Endothelial cell (in vitro differentiated cells): ENCODE measurements at regions not wholly inside any gene's neighbourhood (a gene's known extent, or its start where the extent isn't known, plus 50 kb on each side); places are given as distances from the start of the nearest gene placed in this dataset.

Experiments
- DNase-seq: peaks from one replicate; pipeline ENCODE4 v3.0.0; 2021; ENCODE audit warnings: low spot score
- H3K27ac Mint-ChIP-seq: one replicate; pipeline ENCODE4 v1.8.0; 2021; ENCODE audit warnings: mixed read lengths, inconsistent platforms; ENCODE audit not compliant: unreplicated experiment
- H3K27me3 Mint-ChIP-seq: one replicate; pipeline ENCODE4 v1.8.0; 2021; ENCODE audit warnings: mild to moderate bottlenecking, moderate library complexity, mixed read lengths, inconsistent platforms; ENCODE audit not compliant: unreplicated experiment
- H3K36me3 Mint-ChIP-seq: one replicate; pipeline ENCODE4 v1.8.0; 2021; ENCODE audit warnings: mild to moderate bottlenecking, low read depth, mixed read lengths, inconsistent platforms; ENCODE audit not compliant: unreplicated experiment
- H3K4me1 Mint-ChIP-seq: one replicate; pipeline ENCODE4 v1.8.0; 2021; ENCODE audit warnings: mild to moderate bottlenecking, mixed read lengths, inconsistent platforms; ENCODE audit not compliant: unreplicated experiment
- H3K4me3 Mint-ChIP-seq: one replicate; pipeline ENCODE4 v1.8.0; 2021; ENCODE audit warnings: mild to moderate bottlenecking, mixed read lengths, inconsistent platforms; ENCODE audit not compliant: unreplicated experiment
- H3K9me3 Mint-ChIP-seq: one replicate; pipeline ENCODE4 v1.8.0; 2021; ENCODE audit warnings: mixed read lengths, inconsistent platforms; ENCODE audit not compliant: unreplicated experiment
- CTCF ChIP-seq: fragments of 200-600 bp; sonication (generic); IDR thresholded peaks from one replicate; pipeline ENCODE4 v1.5.0; 2021; ENCODE audit warnings: antibody characterized with exemption; ENCODE audit not compliant: unreplicated experiment

GRCh38 chr9:80649496-80649895 is 1039.9 kb downstream of the TLE1 start:
- H3K9me3 Mint-ChIP-seq: no peaks in the 10 kb centered on the region
- H3K4me1 Mint-ChIP-seq: no peaks in the 10 kb centered on the region
- H3K4me3 Mint-ChIP-seq: no peak overlapping the region
- no peak for TF ChIP-seq CTCF
- no peaks in the 10 kb centered on the region for H3K36me3 Mint-ChIP-seq
- H3K27ac Mint-ChIP-seq: no peak overlapping the region
- H3K27me3 Mint-ChIP-seq: no peaks in the 10 kb centered on the region
- no peak for DNase-seq

DNA sequence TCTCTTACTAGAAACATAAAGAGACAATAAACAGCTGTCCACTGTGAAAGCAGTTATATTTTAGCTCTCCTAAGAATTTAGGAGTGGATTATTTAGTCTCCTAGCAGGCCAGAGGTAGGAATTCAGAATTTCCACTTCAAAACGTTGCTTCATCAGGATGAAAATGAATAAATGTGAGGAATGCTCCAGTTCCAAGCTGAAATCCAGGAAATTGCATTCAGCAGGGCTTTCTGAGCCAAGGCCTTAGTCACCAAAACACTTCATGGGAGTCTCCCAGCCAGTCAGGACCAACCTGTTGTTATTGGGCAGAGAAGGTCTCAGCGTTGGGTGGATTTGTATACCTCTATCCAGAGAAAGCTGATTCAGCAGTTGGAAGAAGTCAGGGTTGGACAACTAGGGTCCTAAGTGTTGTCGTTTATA is 1040.3 kb downstream of the TLE1 start:
- no peaks in the 10 kb centered on the region for H3K9me3 Mint-ChIP-seq
- no peak overlapping the region for H3K4me3 Mint-ChIP-seq
- no peak for TF ChIP-seq CTCF
- H3K27ac Mint-ChIP-seq: no peak overlapping the region
- H3K4me1 Mint-ChIP-seq: no peaks in the 10 kb centered on the region
- no peaks in the 10 kb centered on the region for H3K27me3 Mint-ChIP-seq
- no peak for DNase-seq
- no peaks in the 10 kb centered on the region for H3K36me3 Mint-ChIP-seq

DNA sequence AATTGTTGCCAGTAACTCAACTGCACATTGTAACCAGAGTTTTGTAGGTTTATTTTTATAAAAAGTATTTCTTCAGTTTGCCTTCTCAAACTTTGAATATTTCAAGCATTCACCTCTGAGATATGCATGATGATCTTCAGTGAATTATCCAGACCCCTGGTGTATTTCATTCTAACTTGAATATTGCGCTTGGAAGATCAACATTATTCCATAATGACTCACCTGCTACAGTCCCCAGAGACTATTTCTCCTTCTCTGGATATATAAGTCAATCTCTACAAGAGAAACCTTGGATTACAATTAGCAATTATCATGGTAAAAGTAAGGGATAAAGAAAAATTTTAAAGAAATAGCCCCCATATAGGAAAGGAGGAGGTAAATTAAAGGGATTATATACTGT is 1041.0 kb downstream of the TLE1 start:
- H3K36me3 Mint-ChIP-seq: no peaks in the 10 kb centered on the region
- H3K27me3 Mint-ChIP-seq: no peaks in the 10 kb centered on the region
- H3K9me3 Mint-ChIP-seq: no peaks in the 10 kb centered on the region
- no peak overlapping the region for H3K27ac Mint-ChIP-seq
- H3K4me3 Mint-ChIP-seq: no peak overlapping the region
- H3K4me1 Mint-ChIP-seq: no peaks in the 10 kb centered on the region
- TF ChIP-seq CTCF: no peak
- no peak for DNase-seq

DNA sequence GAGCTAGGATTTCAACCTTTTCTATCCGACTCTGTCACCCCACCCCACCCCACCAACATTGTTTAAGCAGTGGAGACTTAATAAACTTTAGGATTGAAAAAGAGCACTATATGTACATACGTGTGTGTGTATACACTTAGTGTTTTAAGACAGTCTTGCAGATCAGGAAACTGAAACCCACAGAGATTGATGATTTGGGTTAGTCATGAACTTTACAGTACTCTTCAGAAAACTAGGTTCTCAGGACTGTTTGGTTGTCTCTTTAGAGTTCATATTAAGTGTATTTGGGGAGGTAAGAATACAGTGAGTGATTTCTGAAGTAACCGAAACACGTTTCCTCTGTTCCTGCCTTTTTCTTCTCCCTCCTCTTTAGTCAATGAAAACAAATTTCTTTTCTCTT is 1043.1 kb downstream of the TLE1 start:
- Mint-ChIP-seq H3K36me3 (no peaks in the 10 kb centered on the region), H3K27me3 (no peaks in the 10 kb centered on the region), H3K27ac (no peak overlapping the region), H3K4me3 (no peak overlapping the region), H3K9me3 (no peaks in the 10 kb centered on the region), H3K4me1 (no peaks in the 10 kb centered on the region)
- TF ChIP-seq CTCF: no peak
- no peak for DNase-seq

- Mint-ChIP-seq H3K27me3 (no peaks in the 10 kb centered on the region), H3K27ac (no peak overlapping the region), H3K36me3 (no peaks in the 10 kb centered on the region), H3K4me1 (no peaks in the 10 kb centered on the region), H3K9me3 (no peaks in the 10 kb centered on the region), H3K4me3 (no peak overlapping the region)
- no peak for DNase-seq
- TF ChIP-seq CTCF: no peak
Measured at GRCh38 chr9:80644044-80644443, 1045.3 kb downstream of the TLE1 start.
